GM18519 (cell line): ENCODE measurements at regions not wholly inside any gene's neighbourhood (a gene's known extent, or its start where the extent isn't known, plus 50 kb on each side); places are given as distances from the start of the nearest gene placed in this dataset.

Source experiments
- ATAC-seq: cut with Tn5 transposase; IDR thresholded peaks from one replicate; pipeline ENCODE4 v1.9.1; 2021; ENCODE audit warnings: mild to moderate bottlenecking, moderate library complexity; ENCODE audit not compliant: unreplicated experiment, low FRiP score

DNA sequence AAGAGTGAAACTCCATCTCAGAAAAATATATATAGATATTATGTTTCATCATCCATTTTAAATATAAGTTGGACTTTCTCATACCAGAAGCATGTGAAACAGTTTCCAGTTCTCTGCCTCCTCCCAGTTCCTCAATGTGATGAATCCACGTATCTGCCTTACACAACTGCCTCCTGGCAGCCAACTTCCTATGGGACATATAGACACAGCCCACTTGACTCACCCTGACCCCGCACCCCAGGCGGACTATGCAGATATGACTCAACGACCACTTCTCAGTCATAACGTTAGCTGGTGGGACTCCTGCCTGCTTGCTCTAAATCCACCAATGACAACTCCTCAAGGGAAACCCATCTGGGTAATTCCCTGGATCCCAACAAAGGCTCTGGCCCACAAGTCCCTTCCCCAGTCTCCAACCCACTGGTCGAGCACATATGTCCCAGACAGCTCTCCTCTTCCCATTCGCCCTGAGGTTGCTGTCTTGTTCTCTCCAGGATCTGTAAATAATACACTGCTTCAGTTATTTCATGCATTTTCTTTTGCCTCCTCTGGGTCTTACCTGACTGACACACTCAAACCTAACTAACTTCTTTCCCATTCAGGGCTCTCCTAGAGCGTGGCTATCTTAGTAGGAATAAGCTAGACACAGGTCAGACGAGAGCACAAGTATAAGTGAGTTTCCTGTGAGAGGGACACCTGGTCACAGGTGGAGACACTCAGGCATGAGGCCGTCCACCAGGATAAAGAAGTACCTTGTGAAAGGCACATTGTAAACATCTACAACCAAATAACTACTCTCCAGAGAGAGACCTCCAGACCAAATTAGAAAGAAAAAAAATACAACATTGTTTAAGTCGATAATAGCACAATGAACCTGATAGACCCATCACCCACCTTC lies 548.5 kb downstream of the CD83 start:
- ATAC-seq = no peak

DNA sequence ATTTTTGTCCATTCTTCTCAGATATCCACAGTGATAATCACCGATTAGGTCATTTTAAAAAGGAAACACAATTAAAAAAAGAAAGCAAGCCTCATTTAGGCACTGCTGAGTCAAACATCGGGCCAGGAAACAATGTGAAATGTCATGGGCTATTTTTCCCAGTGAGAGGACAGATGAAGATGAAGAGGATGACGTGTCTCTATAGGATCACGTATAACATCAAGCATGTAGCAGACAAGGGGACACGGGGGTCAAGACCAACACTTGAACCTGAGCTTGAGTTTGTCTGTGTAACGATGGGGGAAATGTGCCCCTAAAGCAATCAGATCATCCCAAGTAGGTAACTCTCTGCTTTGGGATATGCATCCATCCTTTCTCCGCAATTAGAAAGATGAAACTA lies 553.2 kb downstream of the CD83 start:
- ATAC-seq = no peak

DNA sequence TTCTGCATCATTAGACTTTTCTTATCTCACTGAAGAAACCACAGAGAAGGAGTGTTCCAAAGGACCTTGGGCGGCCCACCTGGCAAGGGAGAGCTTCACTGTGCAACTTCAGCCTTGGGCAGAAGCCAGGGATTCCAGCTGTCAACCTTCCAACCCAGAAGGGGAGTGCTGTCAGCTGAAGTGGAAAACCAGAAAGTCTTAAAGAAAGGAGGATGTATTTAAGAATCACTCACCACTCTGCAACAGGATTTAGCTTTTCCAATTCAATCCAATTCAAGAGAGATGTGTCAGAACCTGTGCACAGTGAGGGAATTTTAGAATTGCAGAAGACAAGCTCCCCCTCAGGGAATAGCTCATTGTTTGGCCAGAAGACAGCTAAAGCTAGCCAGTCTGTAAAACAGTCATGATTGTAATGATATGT lies 553.7 kb downstream of the CD83 start:
- ATAC-seq = no peak

DNA sequence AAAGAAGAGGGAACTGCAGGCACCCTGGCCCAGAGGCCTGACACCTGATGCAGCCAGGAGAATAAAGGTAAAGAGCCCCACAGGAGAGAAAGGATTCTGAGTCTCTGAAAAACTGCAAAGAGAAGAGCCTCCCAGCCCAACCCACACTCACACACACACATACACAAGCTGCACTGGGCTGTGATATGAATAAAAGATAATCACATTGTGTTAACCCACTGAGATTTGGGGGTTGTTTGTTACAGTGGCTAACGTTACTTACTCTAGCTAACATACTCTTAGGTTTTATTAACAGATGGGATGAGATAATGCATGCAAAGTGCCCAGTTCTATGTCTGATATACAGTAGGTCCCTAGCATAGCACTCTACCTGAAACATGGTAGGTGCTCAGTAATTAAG lies 554.4 kb downstream of the CD83 start:
- ATAC-seq = no peak

DNA sequence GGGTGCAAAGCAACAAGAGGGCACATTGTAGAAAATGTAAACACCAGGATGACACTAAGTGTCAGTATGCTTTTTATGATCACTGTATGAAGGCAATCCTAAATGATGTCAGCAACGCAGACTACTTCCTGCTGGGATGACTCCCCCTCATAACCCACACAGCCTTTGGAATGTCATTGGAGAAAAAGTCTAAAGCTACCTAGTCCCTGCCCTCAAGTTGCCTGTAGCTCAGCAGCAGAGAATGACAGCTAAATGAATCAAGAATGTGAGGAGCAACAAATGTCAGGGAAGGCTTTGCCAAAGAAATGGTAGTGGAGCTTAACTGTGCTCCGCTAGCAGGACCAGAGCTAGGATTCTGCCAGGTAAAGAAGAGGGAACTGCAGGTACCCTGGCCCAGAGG lies 555.6 kb downstream of the CD83 start:
- no peak for ATAC-seq

DNA sequence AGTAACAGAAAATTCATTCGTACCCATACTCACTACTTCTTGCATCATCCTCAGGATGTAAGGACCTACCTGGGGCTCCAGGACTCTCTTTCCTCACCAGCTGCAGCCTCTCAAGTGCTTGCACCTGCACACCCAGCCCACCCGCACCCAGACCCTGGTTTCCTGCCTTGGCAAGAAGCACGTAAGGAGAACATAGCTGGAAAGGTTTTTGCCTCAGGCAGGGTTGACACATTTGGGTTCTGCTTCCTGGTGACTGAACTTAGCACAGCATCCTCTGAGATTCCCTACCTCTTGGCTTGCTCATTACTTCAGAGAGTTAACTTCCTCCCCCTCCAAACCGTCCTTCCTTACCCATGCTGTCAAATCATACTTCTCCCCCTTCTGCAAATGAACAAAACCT lies 556.9 kb downstream of the CD83 start:
- no peak for ATAC-seq

DNA sequence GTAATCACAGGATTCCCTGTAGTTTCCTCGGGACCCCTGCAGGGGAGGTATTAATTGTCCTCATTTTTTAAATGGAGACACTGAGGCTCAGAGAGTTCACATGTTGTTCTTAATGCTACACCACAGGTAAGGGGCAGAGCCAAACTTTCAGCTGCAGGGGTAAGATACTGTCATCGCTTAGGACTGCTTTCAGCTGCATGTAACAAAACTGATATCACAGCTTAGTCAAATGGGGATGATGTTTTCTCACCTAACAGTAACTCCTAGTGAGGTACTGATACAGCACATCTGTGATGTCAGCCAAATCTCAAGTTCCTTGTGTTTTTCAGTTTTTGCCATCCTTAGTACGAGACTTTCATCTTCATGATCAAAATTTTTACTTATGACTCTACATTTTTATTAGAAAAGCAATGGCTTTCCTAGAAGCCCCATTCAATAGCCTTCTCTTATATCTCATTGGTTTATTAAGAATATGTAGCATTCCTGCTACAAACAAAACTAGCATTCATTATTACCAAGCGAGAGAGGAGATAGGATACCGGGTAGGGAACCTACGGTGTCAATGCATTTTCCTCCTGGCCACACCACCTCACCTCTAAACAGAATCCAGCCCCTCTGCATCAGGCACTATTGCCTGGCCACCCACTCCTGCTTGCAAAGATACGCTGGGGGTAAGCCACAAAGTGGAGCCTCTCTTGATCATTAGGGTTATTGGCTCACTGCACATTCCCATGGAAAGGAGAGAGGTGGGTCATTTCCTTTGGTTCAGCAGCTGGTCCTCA lies 557.5 kb downstream of the CD83 start:
- ATAC-seq = no peak

DNA sequence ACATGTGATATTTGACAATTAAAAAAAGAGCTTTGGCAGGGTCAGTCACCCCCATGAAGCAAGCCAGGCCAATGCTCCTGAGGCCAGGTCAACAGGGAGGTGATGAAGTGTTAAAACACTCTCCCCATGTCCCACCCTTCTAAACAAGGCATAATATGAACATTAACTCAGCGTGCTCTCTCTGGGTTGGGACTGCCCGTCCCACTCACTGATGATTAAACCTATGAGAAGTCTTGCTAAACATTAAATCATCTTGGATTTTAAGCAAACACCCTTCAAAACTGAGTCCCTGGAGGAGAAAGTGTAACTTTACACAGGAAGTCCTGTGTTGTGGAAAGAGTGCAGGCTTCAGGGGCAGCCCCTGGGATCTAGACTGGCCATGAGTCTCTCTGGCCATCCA lies 558.5 kb downstream of the CD83 start:
- ATAC-seq = no peak

DNA sequence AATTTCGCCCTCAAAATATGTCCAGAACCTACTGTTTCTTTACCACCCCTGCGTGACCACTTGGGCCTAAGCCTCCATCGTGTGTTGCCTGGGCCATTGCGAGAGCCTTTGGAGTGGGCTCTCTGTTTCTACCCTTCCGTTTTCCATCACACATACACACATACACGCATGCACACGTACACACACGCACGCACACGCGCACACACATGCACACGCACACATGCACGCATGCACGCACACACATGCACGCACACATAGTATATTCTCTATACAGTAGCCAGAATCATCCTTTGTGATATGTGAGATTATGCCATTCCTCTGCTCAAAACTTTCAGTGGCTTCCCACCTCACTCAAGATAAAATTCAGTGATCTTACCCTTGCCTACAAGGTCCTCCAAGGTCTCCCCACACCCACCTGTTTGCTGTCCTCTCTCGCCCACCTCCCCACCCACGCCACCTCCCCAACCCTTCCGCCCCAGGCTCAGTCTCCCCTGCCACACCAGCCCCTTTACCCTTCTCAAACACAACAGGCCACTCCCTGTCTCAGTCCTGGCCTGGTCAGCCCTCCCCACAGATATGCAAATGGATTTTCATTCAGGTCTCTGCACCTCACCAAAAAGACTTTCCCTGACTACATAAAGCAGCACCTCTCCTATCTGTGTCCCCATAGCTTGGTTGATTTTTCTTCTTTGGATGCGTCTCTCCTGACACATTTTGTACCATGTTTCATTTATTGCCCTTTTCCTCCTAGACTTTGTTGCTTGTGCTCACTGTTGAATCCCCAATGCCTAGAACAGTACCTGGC lies 559.6 kb downstream of the CD83 start:
- no peak for ATAC-seq

DNA sequence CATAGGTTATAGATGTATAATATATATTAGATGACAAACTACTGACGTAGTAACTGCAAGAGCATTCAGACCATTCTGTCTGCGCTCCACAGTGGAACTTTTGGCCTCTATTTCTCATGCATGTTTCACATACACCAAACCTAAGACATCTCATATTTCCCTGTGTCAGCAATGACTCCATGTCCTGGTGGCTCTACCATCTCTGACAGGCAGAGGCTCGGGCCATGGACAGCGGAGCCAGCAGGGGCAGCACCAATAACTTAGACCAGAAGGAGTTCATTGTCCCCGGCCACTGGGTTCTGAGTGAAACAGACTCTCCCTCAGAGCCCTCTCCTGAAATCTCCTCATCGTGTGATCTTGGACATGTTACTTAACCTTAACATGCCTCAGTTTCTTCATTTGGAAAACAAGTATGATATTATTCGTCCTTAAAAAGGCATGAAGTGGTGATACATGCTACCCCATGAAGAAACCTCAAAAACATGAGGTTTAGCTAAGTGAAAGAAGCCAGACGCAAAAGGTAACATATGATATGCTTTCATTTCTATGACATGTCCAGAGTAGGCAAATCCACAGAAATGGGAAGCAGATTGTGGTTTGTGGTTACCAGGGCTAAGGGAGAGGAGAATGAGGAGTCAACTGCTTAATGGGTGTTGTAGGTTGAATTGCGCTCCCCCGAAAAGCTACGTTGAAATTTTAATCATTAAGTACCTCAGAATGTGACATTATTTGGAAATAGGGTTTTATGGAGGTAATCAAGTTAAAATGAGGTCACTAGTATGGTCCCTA lies 564.0 kb upstream of the JARID2 start:
- no peak for ATAC-seq

DNA sequence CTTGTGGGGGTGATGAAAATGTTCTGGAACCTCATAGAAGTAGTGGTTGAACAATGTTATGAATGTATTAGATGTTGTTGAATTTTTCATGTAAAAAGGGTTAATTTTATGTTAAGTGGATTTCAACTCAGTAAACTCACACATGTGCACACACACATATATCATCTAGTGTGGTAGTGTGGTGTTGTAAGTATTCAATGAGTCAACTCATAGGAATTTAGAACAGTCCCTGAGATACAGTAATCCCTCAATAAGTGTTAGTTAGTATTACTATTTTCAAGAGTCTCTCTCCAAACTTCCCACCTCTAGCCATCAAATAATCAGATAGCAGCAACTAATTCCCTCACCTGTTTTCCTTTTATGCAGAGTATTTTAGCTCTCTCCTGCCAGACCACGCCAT lies 563.1 kb upstream of the JARID2 start:
- ATAC-seq = no peak

DNA sequence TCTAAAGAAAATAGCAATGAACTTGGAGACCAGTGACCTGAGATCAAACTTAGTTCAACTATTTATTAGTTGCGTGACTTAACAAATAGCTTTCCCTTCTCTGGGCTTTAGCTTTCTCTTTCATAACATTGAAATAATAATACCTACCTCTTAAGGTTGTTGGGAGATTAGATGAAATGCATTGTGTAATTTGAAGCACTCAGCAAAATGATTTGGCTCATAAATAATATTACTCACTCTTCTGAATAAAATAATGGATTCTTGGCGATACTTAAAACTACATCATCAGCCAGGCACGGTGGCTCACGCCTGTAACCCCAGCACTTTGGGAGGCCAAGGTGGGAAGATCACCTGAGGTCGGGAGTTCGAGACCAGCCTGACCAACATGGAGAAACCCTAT lies 556.2 kb upstream of the JARID2 start:
- ATAC-seq = no peak

DNA sequence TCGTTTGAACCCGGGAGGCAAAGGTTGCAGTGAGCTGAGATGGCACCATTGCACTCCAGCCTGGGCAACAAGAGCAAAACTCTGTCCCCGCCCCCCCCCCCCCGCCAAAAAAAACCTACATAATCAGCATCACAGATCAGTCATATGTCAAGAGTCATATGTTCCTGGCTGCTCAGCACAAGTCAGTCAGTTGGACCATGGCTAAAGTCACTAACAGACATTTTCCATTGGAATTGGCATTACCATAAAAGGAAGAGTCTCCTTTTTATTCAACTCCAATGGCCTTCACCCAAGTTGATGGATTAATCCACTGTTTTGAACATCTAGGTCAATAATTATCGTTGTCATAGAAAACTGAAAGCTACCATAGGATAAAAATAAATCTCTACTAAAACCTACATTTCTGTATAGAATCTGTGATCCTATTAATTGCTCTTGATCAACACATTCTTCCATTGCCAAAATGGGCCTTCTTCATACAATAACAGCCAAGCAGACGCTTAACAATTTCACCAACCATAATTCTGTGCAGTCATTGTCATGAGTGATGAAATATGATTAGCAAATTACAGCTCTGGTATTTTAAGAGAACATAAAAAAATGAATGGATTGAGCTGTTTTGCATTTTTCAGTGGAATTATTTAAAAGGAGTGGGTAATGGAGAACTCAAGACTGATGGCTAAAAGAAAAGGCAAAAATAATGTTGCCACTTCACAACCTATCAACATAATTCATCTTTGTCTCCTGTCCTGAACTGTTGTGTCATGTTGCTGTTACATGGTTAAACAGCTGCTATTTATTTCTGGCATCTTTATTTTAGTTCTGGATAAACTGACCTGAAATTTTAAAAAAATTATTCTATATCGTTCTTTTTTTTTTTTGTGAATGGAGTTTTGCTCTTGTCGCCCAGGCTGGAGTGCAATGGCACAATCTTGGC lies 555.5 kb upstream of the JARID2 start:
- no peak for ATAC-seq

DNA sequence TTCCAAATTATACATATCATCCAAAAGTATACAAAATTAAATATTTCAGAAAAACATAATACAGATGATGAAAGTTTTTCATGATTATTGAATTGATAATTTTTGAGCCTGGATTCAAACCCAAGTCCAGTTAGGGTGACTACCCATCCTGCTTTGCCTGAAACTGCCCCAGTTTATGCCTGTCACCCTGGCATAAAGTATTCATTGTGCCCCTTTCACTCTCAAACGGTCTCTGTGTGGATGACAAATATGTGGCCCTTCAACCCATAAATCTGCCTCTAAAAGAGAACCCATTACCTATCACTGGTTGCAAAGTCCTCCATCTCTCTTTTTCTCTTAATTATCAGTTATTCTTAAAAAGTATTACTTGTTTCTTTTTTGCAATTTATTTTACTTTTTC lies 553.7 kb upstream of the JARID2 start:
- ATAC-seq = no peak

DNA sequence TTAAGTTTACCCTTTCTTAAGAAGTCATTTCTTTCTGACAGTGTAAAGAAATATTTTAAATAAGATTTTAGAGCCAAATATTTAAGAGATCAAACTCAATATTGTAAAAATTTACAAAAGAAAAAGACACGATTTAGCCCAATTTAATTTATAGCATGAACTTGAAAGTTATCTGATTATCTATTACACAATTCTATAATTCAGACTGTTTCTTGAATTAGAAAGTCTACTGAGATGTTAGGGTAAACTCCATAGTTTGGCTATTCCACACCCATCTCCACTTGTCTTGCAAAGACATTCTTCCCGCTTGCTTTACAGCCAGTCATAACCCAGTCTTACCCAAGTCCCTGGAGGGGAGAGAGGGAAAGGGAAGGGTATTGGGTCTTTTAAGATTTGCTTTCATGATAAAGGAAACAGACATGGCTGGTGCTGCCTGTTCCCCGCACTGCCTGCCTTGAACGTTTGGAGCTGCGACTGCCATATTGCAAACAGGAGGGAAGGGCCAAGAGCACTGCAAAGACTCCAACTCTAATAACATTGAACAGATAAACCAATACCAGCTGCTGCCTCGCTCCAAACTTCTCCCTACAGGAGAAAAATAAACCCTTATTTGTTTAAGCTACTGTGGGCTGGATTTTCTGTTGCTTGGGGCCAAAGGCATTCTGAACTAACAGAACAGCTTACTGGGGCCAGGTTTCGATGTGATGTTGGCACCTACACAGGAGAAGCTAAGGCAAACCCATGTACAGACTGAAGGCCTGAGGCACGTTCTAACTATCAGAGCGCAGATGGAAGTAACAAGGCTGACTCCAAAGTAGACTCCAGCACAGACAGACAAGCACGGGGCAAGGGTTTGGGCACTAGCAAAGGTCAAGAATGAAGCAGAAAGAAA lies 552.3 kb upstream of the JARID2 start:
- ATAC-seq = no peak

DNA sequence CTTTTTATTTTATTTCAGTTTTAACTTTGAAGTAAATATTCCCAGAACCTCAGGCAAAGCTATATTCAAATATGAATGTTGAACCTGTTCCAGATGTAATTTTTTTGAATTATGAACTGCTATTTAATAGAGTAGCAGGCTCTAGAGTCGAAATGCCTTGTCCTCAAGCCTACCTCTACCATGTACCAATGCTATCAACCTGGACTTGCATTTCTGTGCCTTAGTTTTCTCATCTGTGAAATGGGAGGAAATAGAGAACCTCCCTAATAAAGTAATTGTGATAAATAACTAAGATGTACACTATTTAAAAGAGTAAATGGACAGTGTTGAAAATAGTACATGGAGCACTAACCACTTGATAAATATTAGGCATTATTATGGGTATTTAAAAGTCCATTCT lies 551.6 kb upstream of the JARID2 start:
- ATAC-seq = no peak

DNA sequence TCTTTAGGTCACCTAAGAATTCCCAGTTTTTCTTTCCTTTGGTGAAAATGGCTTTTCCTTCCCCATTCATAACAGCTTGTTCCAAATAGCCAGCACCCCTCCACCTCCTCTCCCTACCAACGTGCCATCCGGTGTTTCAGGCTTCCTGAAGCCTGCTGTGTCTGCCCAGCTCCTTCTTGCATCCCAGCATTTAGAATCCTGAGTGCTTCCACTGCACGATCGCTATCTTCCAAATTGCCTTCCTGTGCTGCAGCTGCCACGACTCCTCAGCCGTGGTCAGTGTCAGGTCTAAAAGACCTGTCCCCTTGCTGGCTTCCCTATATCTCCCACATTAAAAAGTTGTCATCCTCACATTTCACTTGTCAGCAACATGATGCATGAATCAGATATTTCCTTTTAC lies 550.3 kb upstream of the JARID2 start:
- ATAC-seq = no peak

DNA sequence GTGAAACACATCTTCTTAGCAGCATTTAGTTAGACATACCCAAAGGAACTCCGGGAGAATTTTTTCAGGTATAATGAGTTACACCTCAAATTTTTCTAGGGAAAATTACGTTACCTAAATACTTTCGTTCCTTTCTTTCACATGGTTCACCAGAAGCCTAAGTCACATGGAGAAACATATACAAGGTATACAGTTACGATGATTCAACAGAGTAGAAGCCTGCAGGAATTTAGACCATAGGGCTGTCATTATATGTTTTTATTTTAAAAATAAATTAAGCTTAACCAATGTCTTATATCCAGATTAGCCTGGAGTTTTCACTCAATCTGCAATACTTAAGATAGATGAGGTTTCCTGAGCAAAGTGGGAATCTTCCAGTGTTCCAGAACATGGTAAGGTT lies 549.5 kb upstream of the JARID2 start:
- ATAC-seq = no peak
